ENCODE measurements at regions not wholly inside any gene's neighbourhood (a gene's known extent, or its start where the extent isn't known, plus 50 kb on each side); places are given as distances from the start of the nearest gene placed in this dataset.

DNA sequence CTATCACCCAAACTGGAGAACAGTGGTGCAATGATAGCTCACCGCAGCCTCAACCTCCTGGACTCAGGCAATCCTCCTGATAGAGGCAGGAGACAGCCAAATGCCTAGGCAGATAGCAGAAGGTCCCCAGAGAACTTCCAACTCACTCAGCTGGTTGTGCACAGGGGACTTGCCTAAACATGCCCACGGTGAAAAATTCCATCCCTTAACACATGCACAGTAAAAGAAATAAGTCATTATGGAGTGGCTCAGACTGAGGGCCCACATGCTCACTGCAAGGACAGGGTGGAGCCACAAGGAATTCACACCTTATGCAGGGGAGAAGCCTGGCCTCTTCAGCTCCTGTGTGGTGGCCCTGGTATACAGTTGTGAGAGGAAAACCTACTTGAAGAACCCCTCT is 525.8 kb upstream of the ATP2B1 start:
- no peaks in the 10 kb centered on the region for H3K4me1 ChIP-seq (ENCODE audit: low read depth)
- H3K4me3 ChIP-seq, result no peak overlapping the region
- DNase-seq (no peak), ATAC-seq (no peak)
- H3K36me3 ChIP-seq (ENCODE audit: low read depth), result no peaks in the 10 kb centered on the region
- intact Hi-C loops (cut with DNase I, micrococcal nuclease), result no loop called here
- TF ChIP-seq, protein P1, sequence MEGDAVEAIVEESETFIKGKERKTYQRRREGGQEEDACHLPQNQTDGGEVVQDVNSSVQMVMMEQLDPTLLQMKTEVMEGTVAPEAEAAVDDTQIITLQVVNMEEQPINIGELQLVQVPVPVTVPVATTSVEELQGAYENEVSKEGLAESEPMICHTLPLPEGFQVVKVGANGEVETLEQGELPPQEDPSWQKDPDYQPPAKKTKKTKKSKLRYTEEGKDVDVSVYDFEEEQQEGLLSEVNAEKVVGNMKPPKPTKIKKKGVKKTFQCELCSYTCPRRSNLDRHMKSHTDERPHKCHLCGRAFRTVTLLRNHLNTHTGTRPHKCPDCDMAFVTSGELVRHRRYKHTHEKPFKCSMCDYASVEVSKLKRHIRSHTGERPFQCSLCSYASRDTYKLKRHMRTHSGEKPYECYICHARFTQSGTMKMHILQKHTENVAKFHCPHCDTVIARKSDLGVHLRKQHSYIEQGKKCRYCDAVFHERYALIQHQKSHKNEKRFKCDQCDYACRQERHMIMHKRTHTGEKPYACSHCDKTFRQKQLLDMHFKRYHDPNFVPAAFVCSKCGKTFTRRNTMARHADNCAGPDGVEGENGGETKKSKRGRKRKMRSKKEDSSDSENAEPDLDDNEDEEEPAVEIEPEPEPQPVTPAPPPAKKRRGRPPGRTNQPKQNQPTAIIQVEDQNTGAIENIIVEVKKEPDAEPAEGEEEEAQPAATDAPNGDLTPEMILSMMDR (IDR thresholded peaks at IDR 0.05), result no peak
- no peaks in the 10 kb centered on the region for H3K9me3 ChIP-seq

DNA sequence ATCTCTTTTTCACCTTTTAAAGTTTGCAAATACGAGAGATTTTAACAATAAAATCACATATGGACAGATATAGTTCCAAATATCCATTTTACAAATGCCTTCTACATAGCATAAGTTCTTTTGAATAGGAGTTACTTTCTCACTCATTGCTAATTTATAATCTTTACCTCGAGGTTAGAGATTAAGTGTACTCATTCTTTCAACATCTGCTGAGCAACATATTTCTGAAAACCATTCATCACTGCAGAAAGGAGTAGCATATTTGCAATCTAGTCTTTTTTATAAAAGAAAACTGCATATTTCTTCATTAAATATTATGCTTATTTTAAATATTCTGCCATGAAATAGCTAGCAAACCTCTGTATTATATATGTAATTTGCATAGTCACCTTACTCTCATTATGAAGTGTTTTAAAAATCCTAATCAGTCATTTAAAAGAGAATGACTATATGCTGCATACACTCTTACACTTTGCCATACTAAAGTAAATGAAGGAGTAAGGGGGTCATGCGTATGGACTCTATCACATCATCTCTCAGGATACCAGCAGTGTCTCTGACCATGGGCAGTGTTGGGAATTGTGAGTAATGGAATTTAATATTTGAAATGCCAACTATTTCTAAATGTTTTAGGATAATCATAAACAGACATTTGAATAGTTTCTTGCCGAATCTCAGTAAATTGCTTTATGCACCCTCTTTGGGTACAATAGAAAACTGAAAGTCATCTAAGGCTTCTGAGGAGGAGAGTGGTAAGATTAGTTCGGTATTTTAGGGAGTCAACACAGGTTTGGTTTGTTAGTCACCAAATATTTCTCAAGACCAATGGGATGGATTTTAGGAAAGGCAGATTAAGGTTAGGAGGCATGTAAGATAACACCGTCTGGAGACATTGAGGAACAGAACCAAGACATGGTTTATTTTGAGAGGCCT is 524.8 kb upstream of the ATP2B1 start:
- DNase-seq (no peak), ATAC-seq (no peak)
- no peaks in the 10 kb centered on the region for H3K9me3 ChIP-seq
- intact Hi-C loops (cut with DNase I, micrococcal nuclease), result no loop called here
- no peaks in the 10 kb centered on the region for H3K36me3 ChIP-seq (ENCODE audit: low read depth)
- H3K4me1 ChIP-seq (ENCODE audit: low read depth), result no peaks in the 10 kb centered on the region
- no peak overlapping the region for H3K4me3 ChIP-seq
- TF ChIP-seq, protein P1 (IDR thresholded peaks at IDR 0.05), result no peak

DNA sequence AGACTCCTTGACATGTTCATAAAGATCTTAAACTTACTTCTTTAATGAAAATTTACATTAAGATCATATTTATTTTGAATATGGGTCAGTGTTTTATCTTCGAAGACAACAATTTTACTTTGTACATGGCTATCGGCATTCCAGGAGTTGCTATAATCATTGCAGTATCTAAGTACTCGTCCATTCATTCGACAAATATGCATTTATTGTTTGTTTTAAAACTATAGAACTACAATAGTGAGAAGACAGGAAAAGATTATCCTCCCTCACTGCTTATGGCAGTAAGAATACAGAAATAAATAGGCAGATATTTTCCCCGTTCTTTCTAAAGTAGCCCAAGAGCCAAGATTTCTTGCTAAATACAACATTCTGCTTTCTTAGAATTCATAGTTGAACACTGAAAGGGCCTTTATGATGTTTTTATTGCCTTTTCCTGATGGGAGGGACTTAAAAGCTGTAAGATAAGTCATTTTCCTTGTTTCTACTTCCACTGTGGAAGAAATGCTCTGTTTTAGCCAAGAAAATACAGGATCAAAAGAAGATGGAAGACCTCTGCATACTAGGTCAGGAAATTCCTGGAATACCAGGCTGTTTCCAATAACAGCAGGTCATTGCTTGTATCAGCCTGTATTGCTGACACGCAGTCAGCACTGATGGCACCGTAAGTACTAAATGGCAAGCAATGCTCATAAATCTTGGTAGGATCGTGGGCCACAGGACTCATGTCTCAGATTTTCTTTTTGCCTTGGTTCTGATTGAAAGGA is 521.0 kb upstream of the ATP2B1 start:
- H3K9me3 ChIP-seq, result no peaks in the 10 kb centered on the region
- H3K4me3 ChIP-seq, result no peak overlapping the region
- DNase-seq (no peak), ATAC-seq (no peak)
- TF ChIP-seq, protein P1 (IDR thresholded peaks at IDR 0.05), result no peak
- intact Hi-C loops (cut with DNase I, micrococcal nuclease), result no loop called here
- no peaks in the 10 kb centered on the region for H3K36me3 ChIP-seq (ENCODE audit: low read depth)
- no peaks in the 10 kb centered on the region for H3K4me1 ChIP-seq (ENCODE audit: low read depth)

DNA sequence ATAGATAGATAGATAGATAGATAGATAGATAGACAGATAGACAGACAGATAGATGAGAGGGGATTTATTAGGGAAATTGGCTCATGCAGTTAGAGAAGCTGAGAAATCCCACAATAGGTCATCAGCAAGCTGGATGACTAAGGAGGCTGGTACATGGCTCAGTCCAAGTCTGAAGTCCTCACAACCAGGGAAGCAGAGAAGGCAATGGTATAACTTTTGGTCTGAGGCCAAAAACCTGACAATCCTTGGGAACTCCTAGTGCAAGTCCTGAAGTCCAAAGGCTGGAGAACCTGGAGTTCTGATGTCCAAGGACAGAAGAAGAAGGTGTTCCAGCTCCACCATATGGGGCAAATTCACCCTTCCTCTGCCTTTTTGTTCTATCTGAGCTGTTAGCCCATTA is 517.6 kb upstream of the ATP2B1 start:
- H3K36me3 ChIP-seq (ENCODE audit: low read depth), result no peaks in the 10 kb centered on the region
- H3K9me3 ChIP-seq, result no peaks in the 10 kb centered on the region
- intact Hi-C loops (cut with DNase I, micrococcal nuclease), result no loop called here
- no peaks in the 10 kb centered on the region for H3K4me1 ChIP-seq (ENCODE audit: low read depth)
- TF ChIP-seq, protein P1 (IDR thresholded peaks at IDR 0.05), result no peak
- ATAC-seq (peak; percentile 42), DNase-seq (no peak)
- H3K4me3 ChIP-seq, result no peak overlapping the region

DNA sequence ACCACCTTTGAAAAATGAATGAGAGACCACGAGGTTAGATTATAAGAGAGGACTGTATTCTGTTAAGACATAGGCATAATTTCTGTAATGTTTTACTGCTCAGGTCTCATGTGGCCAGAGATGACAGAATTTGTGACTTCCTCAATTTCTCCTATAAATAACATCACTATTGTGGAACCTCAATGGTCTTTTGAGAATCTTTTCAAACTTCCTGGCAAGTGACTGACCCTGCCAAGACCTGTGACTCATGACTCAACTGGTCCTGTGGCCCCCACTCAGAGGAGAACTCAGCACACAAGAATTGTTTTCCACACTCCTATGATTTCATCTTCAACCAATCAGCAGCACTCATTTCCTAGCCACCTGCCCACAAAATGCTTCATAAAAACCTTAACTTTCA is 508.2 kb upstream of the ATP2B1 start:
- H3K4me3 ChIP-seq, result no peak overlapping the region
- DNase-seq, result no peak
- no peaks in the 10 kb centered on the region for H3K36me3 ChIP-seq (ENCODE audit: low read depth)
- H3K4me1 ChIP-seq (ENCODE audit: low read depth), result no peaks in the 10 kb centered on the region
- TF ChIP-seq, protein P1 (IDR thresholded peaks at IDR 0.05), result no peak
- H3K9me3 ChIP-seq, result no peaks in the 10 kb centered on the region
- intact Hi-C loops (cut with DNase I, micrococcal nuclease), result no loop called here
- ATAC-seq, result no peak

Data from mucosa of descending colon (tissue), 3 donors.